ENCODE measurements at regions not wholly inside any gene's neighbourhood (a gene's known extent, or its start where the extent isn't known, plus 50 kb on each side); places are given as distances from the start of the nearest gene placed in this dataset.

GRCh38 chr12:127399451-127399850 lies 867.5 kb upstream of the TMEM132C start:
- TF ChIP-seq EZH2 (IDR thresholded peaks at IDR 0.05; ENCODE audit: borderline replicate concordance, insufficient read depth, low read depth, low read length, poor library complexity, severe bottlenecking): no peak
- no peak for TF ChIP-seq CTCF (IDR thresholded peaks at IDR 0.05)

All from B cell (primary cell).